Activated naive CD4-positive, alpha-beta T cell treated with anti-CD3 and anti-CD28 coated beads for 36 hours (primary cell): ENCODE measurements at regions not wholly inside any gene's neighbourhood (a gene's known extent, or its start where the extent isn't known, plus 50 kb on each side); places are given as distances from the start of the nearest gene placed in this dataset.

Experiments
- CTCF ChIA-PET: fragments of 350-600 bp; sonication (Branson Sonifier 250); formaldehyde crosslinking; loops from one replicate; lab custom pipeline; 2021; ENCODE audit warnings: antibody characterized with exemption; lab: Charles Lee
- DNase-seq: peaks from one replicate; pipeline ENCODE4 v3.0.0-alpha.2; 2020
- H3K27ac Mint-ChIP-seq: one replicate; pipeline ENCODE4 v1.8.0; 2021; ENCODE audit warnings: mild to moderate bottlenecking, mixed read lengths
- H3K27me3 Mint-ChIP-seq: one replicate; pipeline ENCODE4 v1.8.0; 2021; ENCODE audit warnings: low read depth, mixed read lengths
- H3K36me3 Mint-ChIP-seq: one replicate; pipeline ENCODE4 v1.8.0; 2021; ENCODE audit warnings: low read depth, mixed read lengths
- H3K4me1 Mint-ChIP-seq: one replicate; pipeline ENCODE4 v1.8.0; 2021; ENCODE audit warnings: low read depth, mixed read lengths
- H3K4me3 Mint-ChIP-seq: one replicate; pipeline ENCODE4 v1.8.0; 2021; ENCODE audit warnings: mild to moderate bottlenecking, moderate library complexity, mixed read lengths
- H3K9me3 Mint-ChIP-seq: one replicate; pipeline ENCODE4 v1.8.0; 2021; ENCODE audit warnings: mixed read lengths
- intact Hi-C: fragments of 100-400 bp; cut with micrococcal nuclease; formaldehyde crosslinking; loops from one replicate; pipeline ENCODE4 v1.15.1; 2023

DNA sequence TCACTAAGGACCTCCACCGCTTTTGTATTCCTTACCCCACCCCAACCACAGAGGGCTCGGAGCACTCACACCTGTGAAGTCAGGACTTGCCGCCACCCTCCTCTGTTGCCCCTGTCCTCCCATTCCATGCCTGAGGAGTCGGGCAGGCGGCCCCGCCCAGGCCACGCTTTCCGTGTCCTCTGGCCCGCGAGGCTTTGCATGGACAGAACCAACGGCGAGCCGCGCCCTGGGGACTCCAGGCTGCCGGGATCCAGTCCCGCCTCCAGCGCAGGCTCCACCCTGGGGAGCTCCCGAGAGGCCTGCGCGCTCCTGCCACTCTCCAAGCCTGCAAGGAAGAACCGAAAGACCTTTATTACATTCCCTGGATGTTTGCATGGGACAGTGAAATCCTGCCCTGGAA, 366.4 kb upstream of the POM121L12 start:
- no peak overlapping the region for H3K27ac Mint-ChIP-seq
- no peaks in the 10 kb centered on the region for H3K9me3 Mint-ChIP-seq
- intact Hi-C loops = no loop called here
- no peak overlapping the region for H3K4me3 Mint-ChIP-seq
- no peaks in the 10 kb centered on the region for H3K36me3 Mint-ChIP-seq
- no peaks in the 10 kb centered on the region for H3K4me1 Mint-ChIP-seq
- CTCF ChIA-PET = no interaction called here
- no peak for DNase-seq
- no peaks in the 10 kb centered on the region for H3K27me3 Mint-ChIP-seq

DNA sequence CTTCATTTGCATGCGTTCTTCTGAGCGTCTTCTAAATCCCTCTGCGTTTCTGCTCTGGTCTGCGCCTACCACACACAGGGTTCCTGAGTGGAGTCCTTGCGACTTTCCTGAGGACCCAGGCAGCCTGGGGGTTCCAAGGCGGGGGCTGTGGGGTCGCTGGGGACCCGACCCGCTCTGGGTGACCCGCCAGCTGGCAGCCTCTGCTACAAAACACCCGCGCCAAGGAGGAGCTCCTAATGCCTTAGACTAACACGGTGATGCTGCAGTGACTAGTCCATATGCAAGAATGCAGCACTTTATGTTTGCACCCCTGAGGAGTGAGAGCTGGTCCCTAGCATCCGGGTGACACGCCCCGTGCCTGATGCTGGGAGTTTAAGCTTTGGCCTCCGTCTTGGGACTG, 367.0 kb upstream of the POM121L12 start:
- Mint-ChIP-seq H3K4me1 (no peaks in the 10 kb centered on the region), H3K36me3 (no peaks in the 10 kb centered on the region), H3K27me3 (no peaks in the 10 kb centered on the region), H3K4me3 (no peak overlapping the region), H3K9me3 (no peaks in the 10 kb centered on the region), H3K27ac (no peak overlapping the region)
- DNase-seq = no peak
- intact Hi-C loops = no loop called here
- CTCF ChIA-PET = no interaction called here

DNA sequence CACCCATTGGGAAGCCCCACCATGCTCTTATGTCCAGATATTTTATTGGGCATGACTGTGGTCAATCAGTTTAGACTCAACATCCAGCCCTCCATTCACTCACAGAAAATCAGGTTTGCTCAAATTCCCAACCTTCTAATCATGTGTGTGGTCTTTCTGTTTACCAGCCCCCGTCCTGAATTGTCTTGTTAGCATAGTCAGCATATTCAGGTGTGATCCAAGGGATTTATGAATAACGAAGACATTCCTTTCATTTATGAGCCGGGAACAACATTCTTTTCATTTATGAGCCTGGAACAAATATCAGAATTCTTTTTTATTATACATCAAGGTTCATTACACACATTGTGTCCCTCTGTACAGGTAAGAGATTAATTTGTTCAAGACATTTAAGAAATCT, 376.3 kb upstream of the POM121L12 start:
- H3K9me3 Mint-ChIP-seq = peaks cover 8% of the 10 kb centered on the region
- CTCF ChIA-PET = no interaction called here
- H3K4me3 Mint-ChIP-seq = no peak overlapping the region
- no peak for DNase-seq
- intact Hi-C loops = no loop called here
- no peak overlapping the region for H3K27ac Mint-ChIP-seq
- no peaks in the 10 kb centered on the region for H3K36me3 Mint-ChIP-seq
- no peaks in the 10 kb centered on the region for H3K27me3 Mint-ChIP-seq
- no peaks in the 10 kb centered on the region for H3K4me1 Mint-ChIP-seq

DNA sequence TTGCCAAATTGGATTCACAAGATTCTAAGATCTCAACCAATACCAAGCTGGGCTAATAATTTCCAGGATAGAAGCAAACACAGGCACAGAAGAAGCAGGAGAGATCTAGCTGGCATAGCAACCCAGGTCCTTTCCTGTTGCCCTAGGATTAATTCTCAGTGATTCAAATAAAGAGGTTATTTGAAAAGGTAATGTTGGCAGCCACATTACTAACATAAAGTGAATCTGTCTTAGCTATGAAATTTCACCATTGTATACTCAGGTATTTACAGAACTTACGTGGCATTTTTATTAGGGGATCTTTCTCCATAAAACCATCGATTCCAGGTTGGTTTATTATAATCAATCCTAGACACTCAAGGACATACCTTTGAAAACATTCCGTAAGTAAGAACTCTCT, 379.3 kb upstream of the POM121L12 start:
- H3K4me3 Mint-ChIP-seq = no peak overlapping the region
- H3K9me3 Mint-ChIP-seq = peaks cover 11% of the 10 kb centered on the region
- H3K27ac Mint-ChIP-seq = no peak overlapping the region
- intact Hi-C loops = no loop called here
- H3K4me1 Mint-ChIP-seq = no peaks in the 10 kb centered on the region
- no peaks in the 10 kb centered on the region for H3K27me3 Mint-ChIP-seq
- no peak for DNase-seq
- no peaks in the 10 kb centered on the region for H3K36me3 Mint-ChIP-seq
- CTCF ChIA-PET = no interaction called here

DNA sequence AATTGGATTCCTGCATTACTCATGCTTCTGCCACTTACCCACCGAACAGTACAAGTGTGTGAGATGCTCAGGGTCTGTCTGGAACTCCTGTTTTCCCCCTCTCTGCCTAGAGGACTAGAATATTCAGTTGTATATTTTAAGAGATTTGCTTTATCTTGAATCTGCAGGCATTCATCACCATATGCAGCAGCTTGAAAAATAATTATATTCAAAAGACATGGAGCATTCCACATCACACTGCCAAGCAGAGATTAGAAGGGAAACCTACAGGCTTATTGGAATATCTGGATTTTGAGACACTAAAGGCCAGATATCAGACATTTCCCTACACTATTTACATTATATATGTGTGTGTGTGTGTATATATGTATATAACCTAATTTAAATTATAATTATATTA, 382.8 kb upstream of the POM121L12 start:
- intact Hi-C loops = no loop called here
- peaks cover 7% of the 10 kb centered on the region for H3K9me3 Mint-ChIP-seq
- CTCF ChIA-PET = no interaction called here
- H3K4me1 Mint-ChIP-seq = no peaks in the 10 kb centered on the region
- DNase-seq = no peak
- H3K27ac Mint-ChIP-seq = no peak overlapping the region
- H3K36me3 Mint-ChIP-seq = no peaks in the 10 kb centered on the region
- H3K4me3 Mint-ChIP-seq = no peak overlapping the region
- H3K27me3 Mint-ChIP-seq = no peaks in the 10 kb centered on the region

DNA sequence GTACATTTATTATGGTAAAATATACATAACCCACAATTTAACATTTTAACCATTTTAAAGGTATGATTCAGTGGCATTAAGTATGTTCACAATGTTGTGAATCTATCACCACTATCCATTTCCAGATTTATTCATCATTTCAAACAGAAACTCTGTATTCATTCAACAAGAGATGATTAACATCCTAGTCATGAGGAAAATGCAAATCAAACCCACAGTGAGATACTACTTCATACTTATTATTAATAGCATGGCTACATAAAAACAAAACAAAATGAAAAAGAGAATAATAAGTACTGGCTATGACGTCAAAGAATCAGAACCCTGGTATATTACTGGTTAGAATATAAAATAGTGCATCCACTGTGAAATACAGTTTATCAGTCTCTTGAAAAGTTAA, 386.6 kb upstream of the POM121L12 start:
- DNase-seq = no peak
- Mint-ChIP-seq H3K27me3 (no peaks in the 10 kb centered on the region), H3K4me1 (no peaks in the 10 kb centered on the region), H3K4me3 (no peak overlapping the region), H3K9me3 (peaks cover 9% of the 10 kb centered on the region), H3K36me3 (no peaks in the 10 kb centered on the region), H3K27ac (no peak overlapping the region)
- CTCF ChIA-PET = no interaction called here
- intact Hi-C loops = no loop called here

DNA sequence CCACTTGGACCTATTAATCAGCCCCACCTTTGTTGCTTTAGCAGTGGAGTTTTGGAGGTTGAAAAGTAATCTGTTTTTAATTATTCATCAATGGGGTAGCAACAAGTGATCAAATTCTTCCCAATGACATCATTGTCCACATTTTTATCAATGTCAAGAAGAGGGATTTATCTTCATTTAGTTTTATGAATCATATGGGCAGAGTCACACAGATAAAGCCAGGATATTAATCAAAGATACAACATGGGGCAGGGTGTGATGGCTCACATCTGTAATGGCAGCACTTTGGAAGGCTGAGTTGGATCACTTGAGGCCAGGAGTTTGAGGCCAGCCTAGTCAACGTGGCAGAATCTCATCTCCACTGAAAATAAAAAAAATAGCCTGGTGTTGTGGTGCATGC, 388.4 kb upstream of the POM121L12 start:
- no peak overlapping the region for H3K4me3 Mint-ChIP-seq
- intact Hi-C loops = no loop called here

DNA sequence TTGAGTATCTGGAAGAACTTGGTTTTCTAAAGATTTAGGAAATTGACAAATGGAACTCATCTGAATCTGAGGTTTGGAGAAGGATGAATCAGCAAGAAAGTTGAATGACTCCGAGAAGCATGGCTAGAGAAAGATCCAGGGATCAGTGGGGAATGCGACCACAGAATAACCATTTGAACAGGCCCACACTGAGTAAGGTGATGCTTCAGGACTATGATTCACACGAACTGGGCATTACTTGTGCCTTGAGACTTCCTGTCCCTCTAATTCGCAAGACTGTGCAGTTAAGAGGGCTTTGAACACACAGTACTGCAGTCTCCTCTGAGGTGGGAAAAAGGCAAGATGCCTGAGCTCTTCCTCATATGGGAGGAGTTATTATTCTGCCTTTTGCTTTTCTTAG, 395.5 kb upstream of the POM121L12 start:
- no peaks in the 10 kb centered on the region for H3K36me3 Mint-ChIP-seq
- no peaks in the 10 kb centered on the region for H3K27me3 Mint-ChIP-seq
- intact Hi-C loops = no loop called here
- H3K4me1 Mint-ChIP-seq = no peaks in the 10 kb centered on the region
- no peak overlapping the region for H3K27ac Mint-ChIP-seq
- no peak overlapping the region for H3K4me3 Mint-ChIP-seq
- DNase-seq = no peak
- peaks cover 6% of the 10 kb centered on the region for H3K9me3 Mint-ChIP-seq
- CTCF ChIA-PET = no interaction called here

More for the DNA sequence above, 388.4 kb upstream of the POM121L12 start:
- H3K4me1 Mint-ChIP-seq = no peaks in the 10 kb centered on the region
- no peaks in the 10 kb centered on the region for H3K27me3 Mint-ChIP-seq
- no peak for DNase-seq
- CTCF ChIA-PET = no interaction called here
- H3K27ac Mint-ChIP-seq = no peak overlapping the region
- peaks cover 9% of the 10 kb centered on the region for H3K9me3 Mint-ChIP-seq
- no peaks in the 10 kb centered on the region for H3K36me3 Mint-ChIP-seq

DNA sequence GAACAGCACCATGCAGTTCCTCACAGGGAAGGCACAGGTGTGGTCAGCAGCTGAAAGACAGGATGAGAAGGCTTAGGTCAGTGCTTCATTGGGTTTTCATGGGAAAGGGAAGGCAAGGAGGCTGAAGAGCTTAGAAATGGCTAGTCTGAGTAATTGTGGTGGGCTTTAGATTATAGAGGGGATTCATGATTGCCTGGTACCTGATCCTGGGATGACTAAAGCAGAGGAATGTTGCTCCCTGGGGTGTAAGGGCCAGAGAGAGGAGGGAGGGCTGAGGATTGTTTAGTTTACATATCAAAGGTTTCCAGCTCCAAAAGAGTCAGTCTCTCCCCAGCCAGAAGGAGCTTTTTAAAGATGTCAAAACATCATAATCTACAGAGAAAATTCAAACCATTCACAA, 396.3 kb upstream of the POM121L12 start:
- intact Hi-C loops = no loop called here
- H3K4me1 Mint-ChIP-seq = no peaks in the 10 kb centered on the region
- no peaks in the 10 kb centered on the region for H3K27me3 Mint-ChIP-seq
- H3K27ac Mint-ChIP-seq = no peak overlapping the region
- peaks cover 6% of the 10 kb centered on the region for H3K9me3 Mint-ChIP-seq
- no peaks in the 10 kb centered on the region for H3K36me3 Mint-ChIP-seq
- DNase-seq = no peak
- H3K4me3 Mint-ChIP-seq = no peak overlapping the region
- CTCF ChIA-PET = no interaction called here

DNA sequence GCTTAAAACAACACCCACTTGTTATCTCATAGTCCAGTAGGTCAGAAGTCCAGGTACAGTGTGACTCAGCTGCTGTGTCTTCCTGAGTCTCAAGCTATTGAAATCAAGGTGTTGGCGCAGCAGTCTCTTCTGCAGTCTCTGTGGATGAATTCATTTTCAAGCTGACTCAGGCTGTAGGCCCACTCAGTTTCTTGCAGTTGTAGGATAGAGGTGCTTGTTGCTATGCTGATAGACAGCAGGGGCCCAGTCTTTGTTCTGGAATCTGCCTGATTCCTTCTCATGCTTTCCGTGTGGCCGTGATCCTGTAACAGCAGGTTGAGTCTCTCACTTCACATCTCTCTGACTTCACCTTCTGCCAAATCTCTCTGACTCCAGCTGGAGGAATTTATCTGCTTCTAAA, 400.4 kb upstream of the POM121L12 start:
- CTCF ChIA-PET = no interaction called here
- Mint-ChIP-seq H3K4me1 (no peaks in the 10 kb centered on the region), H3K4me3 (no peak overlapping the region), H3K27ac (no peak overlapping the region), H3K27me3 (no peaks in the 10 kb centered on the region), H3K36me3 (no peaks in the 10 kb centered on the region), H3K9me3 (peaks cover 15% of the 10 kb centered on the region)
- DNase-seq = no peak
- intact Hi-C loops = no loop called here

DNA sequence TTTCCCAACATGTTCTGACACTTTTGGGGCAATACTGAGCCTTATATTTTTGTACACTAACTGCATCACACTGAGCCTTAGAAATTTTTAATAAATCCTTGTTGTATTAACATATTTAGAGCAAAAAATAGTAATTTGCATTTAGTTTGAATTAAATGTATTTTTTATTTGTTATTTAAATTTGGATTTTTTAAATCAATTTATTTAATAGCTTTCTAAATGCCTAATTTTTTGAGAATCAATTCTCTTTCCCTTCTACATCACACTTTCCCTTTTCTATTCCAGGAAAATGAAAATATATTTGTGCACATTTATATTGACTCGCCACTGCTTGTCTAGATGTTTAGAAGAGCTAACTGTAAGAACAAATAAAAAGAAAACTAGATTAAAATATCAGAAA, 414.6 kb upstream of the POM121L12 start:
- Mint-ChIP-seq H3K27ac (no peak overlapping the region), H3K9me3 (peaks cover 5% of the 10 kb centered on the region), H3K4me1 (no peaks in the 10 kb centered on the region), H3K36me3 (no peaks in the 10 kb centered on the region), H3K4me3 (no peak overlapping the region), H3K27me3 (no peaks in the 10 kb centered on the region)
- intact Hi-C loops = no loop called here
- CTCF ChIA-PET = no interaction called here
- DNase-seq = no peak

DNA sequence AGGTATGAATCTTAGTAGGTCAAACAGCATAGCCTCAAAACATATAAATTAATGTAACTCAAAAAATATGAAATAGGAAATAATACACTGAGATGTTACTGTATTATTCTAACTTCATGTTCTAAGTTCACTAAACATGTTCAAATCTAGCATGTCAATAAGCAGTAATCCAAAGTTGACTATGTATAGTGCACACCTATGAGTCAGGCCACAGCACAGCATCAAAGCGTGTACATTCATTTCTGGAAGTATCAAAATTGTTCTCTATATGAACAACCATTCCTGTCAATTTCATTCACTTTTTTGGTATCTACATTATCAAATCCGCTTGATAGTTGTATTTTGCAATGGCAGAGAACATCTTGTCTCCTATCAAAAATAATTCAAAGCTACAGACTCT, 418.9 kb upstream of the POM121L12 start:
- CTCF ChIA-PET = no interaction called here
- Mint-ChIP-seq H3K27ac (no peak overlapping the region), H3K4me3 (no peak overlapping the region), H3K9me3 (peaks cover 1% of the 10 kb centered on the region), H3K36me3 (no peaks in the 10 kb centered on the region), H3K27me3 (no peaks in the 10 kb centered on the region), H3K4me1 (no peaks in the 10 kb centered on the region)
- intact Hi-C loops = no loop called here
- DNase-seq = no peak

DNA sequence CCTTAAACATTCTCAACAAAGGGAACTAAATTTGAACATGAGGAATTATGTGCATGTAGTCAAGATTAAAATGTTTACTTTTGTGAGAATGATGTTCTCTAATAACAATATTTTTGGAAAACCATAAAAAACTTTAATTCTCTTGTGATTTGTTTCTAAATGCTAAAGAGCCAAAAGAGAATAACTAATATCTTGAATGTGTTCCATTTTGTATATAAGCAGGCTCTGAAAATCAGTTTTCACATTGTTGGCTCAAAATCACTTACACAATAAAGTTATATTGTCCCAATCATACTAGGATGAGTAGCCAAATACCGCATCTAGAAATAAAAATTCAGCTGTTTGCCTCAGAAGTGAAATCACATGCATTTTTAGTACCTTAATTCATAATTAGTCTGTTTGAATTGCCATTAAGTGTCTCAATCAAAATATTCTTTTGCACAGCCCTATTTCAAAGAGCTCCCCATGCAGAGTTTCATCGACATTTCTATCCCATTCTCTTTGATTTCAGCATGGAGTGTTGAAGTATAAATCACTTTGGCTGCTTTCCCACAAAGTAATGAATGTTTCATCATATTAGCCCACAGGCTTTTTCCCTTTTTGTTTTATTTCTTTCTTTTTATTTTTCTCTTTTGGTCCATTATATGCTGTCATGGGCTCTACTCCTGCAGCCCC, 420.3 kb upstream of the POM121L12 start:
- CTCF ChIA-PET = no interaction called here
- Mint-ChIP-seq H3K4me1 (no peaks in the 10 kb centered on the region), H3K4me3 (no peak overlapping the region), H3K9me3 (peaks cover 6% of the 10 kb centered on the region), H3K36me3 (no peaks in the 10 kb centered on the region), H3K27ac (no peak overlapping the region), H3K27me3 (no peaks in the 10 kb centered on the region)
- intact Hi-C loops = no loop called here
- no peak for DNase-seq

DNA sequence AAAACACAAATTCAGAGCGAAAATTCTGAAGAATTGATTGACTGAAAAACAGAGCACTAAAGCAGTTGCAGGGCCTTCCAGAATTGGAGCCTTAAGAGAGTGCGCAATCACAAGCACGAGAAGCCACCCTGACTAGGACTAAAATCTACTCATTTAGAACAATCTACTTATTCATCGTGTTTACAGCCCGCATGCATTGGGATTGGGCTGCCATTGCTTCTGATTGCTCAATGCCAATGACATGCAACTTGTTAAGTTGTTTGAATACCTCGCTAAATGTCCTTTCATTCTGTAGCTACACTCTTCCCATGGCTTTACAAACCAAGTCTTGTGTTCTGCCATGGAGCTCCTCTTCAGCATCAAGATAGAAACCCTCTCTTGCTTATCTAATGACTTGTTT, 425.9 kb upstream of the POM121L12 start:
- intact Hi-C loops = no loop called here
- CTCF ChIA-PET = no interaction called here

More for the DNA sequence above, 425.9 kb upstream of the POM121L12 start:
- H3K9me3 Mint-ChIP-seq = peaks cover 4% of the 10 kb centered on the region
- no peaks in the 10 kb centered on the region for H3K36me3 Mint-ChIP-seq
- DNase-seq = no peak
- H3K27me3 Mint-ChIP-seq = no peaks in the 10 kb centered on the region
- no peak overlapping the region for H3K27ac Mint-ChIP-seq
- H3K4me3 Mint-ChIP-seq = no peak overlapping the region
- no peaks in the 10 kb centered on the region for H3K4me1 Mint-ChIP-seq
